ENCODE measurements at regions not wholly inside any gene's neighbourhood (a gene's known extent, or its start where the extent isn't known, plus 50 kb on each side); places are given as distances from the start of the nearest gene placed in this dataset.

DNA sequence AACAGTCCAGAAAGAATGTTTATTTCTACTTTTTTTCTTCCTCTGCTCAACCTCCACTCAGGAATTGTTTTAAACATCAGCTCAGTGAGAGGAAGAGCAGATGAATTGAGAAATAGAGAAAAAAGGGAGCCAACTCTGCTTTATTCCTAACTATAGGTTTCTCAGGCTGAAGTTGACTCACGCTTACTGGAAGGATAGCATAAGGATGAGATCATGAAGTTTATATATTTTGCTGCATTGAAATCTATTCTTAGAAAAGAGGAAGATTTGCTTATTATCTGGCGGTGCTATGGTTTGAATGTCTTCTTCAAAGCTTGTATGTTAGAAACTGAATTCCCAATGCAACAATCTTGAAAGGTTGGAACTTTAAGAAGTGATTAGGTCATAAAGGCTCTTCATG, 1673.4 kb upstream of the PCDH7 start:
- TF ChIP-seq EZH2 (IDR thresholded peaks at IDR 0.05; ENCODE audit: insufficient read depth, poor library complexity, severe bottlenecking) (no peak), EZH2phosphoT487 (IDR thresholded peaks at IDR 0.05; ENCODE audit: insufficient read depth, low read depth) (no peak)
